ENCODE measurements at regions not wholly inside any gene's neighbourhood (a gene's known extent, or its start where the extent isn't known, plus 50 kb on each side); places are given as distances from the start of the nearest gene placed in this dataset.

DNA sequence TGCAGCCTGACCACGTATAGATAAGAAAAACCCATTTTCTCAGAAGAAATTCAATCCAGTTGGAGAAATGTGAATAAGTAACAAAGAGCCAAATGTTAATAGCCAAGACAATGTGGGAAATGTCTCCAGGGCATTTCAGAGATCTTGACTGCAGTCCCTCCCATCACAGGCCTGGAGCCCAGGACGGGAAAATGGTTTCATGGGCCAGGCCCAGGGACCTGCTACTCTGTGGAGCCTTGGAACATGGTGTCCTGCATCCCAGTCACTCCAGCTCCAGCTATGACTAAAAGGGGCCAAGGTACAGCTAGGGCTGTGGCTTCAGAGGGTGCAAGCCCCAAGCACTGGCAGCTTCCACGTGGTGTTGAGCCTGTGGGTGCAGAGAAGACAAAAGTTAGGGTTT, 490.0 kb downstream of the CYLC2 start:
- TF ChIP-seq, protein P1, sequence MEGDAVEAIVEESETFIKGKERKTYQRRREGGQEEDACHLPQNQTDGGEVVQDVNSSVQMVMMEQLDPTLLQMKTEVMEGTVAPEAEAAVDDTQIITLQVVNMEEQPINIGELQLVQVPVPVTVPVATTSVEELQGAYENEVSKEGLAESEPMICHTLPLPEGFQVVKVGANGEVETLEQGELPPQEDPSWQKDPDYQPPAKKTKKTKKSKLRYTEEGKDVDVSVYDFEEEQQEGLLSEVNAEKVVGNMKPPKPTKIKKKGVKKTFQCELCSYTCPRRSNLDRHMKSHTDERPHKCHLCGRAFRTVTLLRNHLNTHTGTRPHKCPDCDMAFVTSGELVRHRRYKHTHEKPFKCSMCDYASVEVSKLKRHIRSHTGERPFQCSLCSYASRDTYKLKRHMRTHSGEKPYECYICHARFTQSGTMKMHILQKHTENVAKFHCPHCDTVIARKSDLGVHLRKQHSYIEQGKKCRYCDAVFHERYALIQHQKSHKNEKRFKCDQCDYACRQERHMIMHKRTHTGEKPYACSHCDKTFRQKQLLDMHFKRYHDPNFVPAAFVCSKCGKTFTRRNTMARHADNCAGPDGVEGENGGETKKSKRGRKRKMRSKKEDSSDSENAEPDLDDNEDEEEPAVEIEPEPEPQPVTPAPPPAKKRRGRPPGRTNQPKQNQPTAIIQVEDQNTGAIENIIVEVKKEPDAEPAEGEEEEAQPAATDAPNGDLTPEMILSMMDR (conservative IDR thresholded peaks at IDR 0.05; ENCODE audit: low read depth, low read length) = no peak
- DNase-seq (ENCODE audit: low read depth) = no peak

DNA sequence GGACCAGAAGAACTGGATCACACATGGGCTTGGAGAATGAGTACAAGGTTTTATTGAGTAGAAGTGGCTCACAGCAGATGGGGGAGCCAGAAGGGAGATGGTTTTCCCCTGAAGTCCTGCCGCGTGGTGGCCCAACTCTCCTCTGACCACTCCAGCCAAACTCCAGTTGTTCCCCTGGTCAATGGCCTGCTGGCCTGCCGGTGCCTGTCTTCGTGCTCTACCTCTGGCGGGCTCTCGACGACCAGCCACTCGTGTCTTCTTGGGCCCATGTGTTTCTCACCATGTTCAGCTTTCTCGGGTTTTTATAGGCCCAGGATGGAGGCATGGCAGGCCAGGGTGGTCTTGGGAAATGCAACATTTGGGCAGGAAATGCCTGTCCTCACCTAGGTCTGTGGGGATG, 519.6 kb downstream of the CYLC2 start:
- TF ChIP-seq, protein P1 (conservative IDR thresholded peaks at IDR 0.05; ENCODE audit: low read depth, low read length) = no peak
- DNase-seq (ENCODE audit: low read depth) = no peak
- no peak overlapping the region for H3K4me3 ChIP-seq (ENCODE audit: low read length)

More for the DNA sequence above, 490.0 kb downstream of the CYLC2 start:
- no peak overlapping the region for H3K4me3 ChIP-seq (ENCODE audit: low read length)

- no peak overlapping the region for H3K4me3 ChIP-seq (ENCODE audit: low read length)
- TF ChIP-seq, protein P1 (conservative IDR thresholded peaks at IDR 0.05; ENCODE audit: low read depth, low read length) = no peak
- no peak for DNase-seq (ENCODE audit: low read depth)
Observed at GRCh38 chr9:103522409-103522808, 527.3 kb downstream of the CYLC2 start.

DNA sequence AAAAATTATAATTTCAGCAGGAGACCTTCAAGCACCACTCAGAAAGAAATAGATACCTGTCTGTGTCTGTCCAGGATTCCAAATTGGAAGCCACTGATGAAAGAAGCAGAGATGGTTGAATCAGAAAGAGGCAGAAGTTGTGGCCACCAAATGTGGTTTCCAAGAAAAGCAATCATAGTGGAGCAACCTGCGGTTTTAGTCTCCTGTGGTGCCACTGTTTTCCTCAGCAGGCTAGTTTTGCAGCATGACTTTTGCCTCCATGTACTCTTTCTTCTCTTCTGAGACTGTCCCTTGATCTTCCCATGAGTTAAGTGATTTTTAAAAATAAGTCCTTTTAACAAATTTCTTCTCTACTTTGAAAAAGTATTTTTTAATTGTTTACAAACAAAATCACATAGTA, 535.8 kb downstream of the CYLC2 start:
- H3K4me3 ChIP-seq (ENCODE audit: low read length) = no peak overlapping the region
- no peak for DNase-seq (ENCODE audit: low read depth)
- TF ChIP-seq, protein P1 (conservative IDR thresholded peaks at IDR 0.05; ENCODE audit: low read depth, low read length) = no peak

- H3K4me3 ChIP-seq (ENCODE audit: low read length) = no peak overlapping the region
- TF ChIP-seq, protein P1 (conservative IDR thresholded peaks at IDR 0.05; ENCODE audit: low read depth, low read length) = no peak
- DNase-seq (ENCODE audit: low read depth) = no peak
Observed at GRCh38 chr9:103533318-103533717, 538.2 kb downstream of the CYLC2 start.

DNA sequence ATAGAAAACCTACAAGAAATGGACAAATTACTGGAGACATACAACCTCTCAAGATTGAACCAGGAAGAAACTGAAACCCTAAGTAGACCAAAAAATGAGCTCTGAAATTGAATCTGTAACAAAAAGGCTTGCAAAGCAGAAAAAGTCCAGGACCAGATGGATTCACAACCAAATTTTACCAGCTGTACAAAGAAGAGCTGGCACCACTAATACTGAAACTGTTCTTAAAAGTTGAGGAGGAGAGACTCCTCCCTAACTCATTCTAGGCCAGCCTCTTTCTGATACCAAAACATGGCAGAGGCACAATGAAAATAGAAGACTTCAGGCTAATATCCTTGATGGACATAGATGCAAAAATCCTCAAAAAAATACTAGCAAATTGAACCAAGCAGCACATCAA, 542.3 kb downstream of the CYLC2 start:
- TF ChIP-seq, protein P1 (conservative IDR thresholded peaks at IDR 0.05; ENCODE audit: low read depth, low read length) = no peak
- DNase-seq (ENCODE audit: low read depth) = no peak
- no peak overlapping the region for H3K4me3 ChIP-seq (ENCODE audit: low read length)

DNA sequence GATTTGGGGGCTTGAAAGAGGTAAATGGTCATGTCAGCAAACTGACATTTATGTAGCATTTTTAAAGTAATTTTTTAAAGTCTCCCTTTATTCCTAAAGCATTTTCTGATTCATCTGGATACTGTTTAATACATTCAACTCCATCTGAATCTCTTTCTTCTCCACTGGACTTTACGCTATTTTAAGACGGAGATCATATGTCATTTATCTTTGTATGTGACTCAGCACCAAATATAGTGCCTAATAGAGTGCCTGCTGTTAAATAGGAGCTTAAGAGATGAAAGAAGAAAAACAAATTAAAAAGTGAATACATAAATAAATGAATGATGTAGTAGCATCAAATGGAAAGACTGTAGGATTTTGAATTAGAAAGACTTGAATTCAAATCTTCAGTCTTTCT, 548.8 kb upstream of the SMC2 start:
- no peak overlapping the region for H3K4me3 ChIP-seq (ENCODE audit: low read length)
- no peak for DNase-seq (ENCODE audit: low read depth)
- TF ChIP-seq, protein P1 (conservative IDR thresholded peaks at IDR 0.05; ENCODE audit: low read depth, low read length) = no peak

Data from retinal pigment epithelial cell (primary cell).